MM.1S (cell line): ENCODE measurements at regions not wholly inside any gene's neighbourhood (a gene's known extent, or its start where the extent isn't known, plus 50 kb on each side); places are given as distances from the start of the nearest gene placed in this dataset.

Source experiments
- DNase-seq: peaks from one replicate; pipeline ENCODE4 v3.0.0-alpha.2; 2015
- H2AFZ ChIP-seq: fragments of 300-600 bp; sonication (generic); 2 replicates; pipeline ENCODE4 v1.6.0; 2016; ENCODE audit warnings: antibody characterized with exemption, low read length
- H3F3A ChIP-seq: fragments of 300-600 bp; sonication (generic); 2 replicates; pipeline ENCODE4 v1.6.1; 2016; ENCODE audit warnings: mild to moderate bottlenecking, antibody characterized with exemption, low read length, moderate library complexity, mixed read lengths; ENCODE audit not compliant: insufficient read depth
- H3K27ac ChIP-seq: fragments of 300-600 bp; sonication (generic); 2 replicates; pipeline ENCODE4 v1.5.1; 2016; ENCODE audit warnings: mild to moderate bottlenecking, low read length
- H3K27me3 ChIP-seq: fragments of 300-600 bp; sonication (generic); replicated peaks from 2 replicates; pipeline ENCODE4 v1.6.0; 2016; ENCODE audit warnings: low read length; ENCODE audit not compliant: insufficient read depth
- H3K36me3 ChIP-seq: fragments of 300-600 bp; sonication (generic); replicated peaks from 2 replicates; pipeline ENCODE4 v1.6.1; 2016; ENCODE audit warnings: mild to moderate bottlenecking, low read length, mixed read lengths; ENCODE audit not compliant: insufficient read depth
- H3K4me1 ChIP-seq: fragments of 300-600 bp; sonication (generic); 2 replicates; pipeline ENCODE4 v1.6.1; 2016; ENCODE audit warnings: low read length, mixed read lengths
- H3K4me2 ChIP-seq: fragments of 300-600 bp; sonication (generic); 2 replicates; pipeline ENCODE4 v1.6.0; 2016; ENCODE audit warnings: low read depth, low read length
- H3K4me3 ChIP-seq: fragments of 300-600 bp; sonication (generic); 2 replicates; pipeline ENCODE4 v1.5.1; 2016; ENCODE audit warnings: low read length, mixed read lengths
- H3K79me2 ChIP-seq: fragments of 300-600 bp; sonication (generic); 2 replicates; pipeline ENCODE4 v1.6.1; 2016; ENCODE audit warnings: mixed run types, low read length, mixed read lengths
- H3K9ac ChIP-seq: fragments of 300-600 bp; sonication (generic); 2 replicates; pipeline ENCODE4 v1.6.1; 2016; ENCODE audit warnings: low read length, mixed read lengths
- H3K9me2 ChIP-seq: fragments of 300-600 bp; sonication (generic); replicated peaks from 2 replicates; pipeline ENCODE4 v1.6.1; 2016; ENCODE audit warnings: mild to moderate bottlenecking, low read length, mixed read lengths; ENCODE audit not compliant: insufficient read depth
- H3K9me3 ChIP-seq: fragments of 300-600 bp; sonication (generic); replicated peaks from 2 replicates; pipeline ENCODE4 v1.6.1; 2016; ENCODE audit warnings: mild to moderate bottlenecking, low read length, mixed read lengths; ENCODE audit not compliant: insufficient read depth
- H4K20me1 ChIP-seq: fragments of 300-600 bp; sonication (generic); 2 replicates; pipeline ENCODE4 v1.6.1; 2016; ENCODE audit warnings: mild to moderate bottlenecking, low read length, moderate library complexity, mixed read lengths; ENCODE audit not compliant: insufficient read depth
- CTCF ChIP-seq: fragments of 300-600 bp; sonication (generic); IDR thresholded peaks from 2 replicates; pipeline ENCODE4 v1.5.1; 2016; ENCODE audit warnings: antibody characterized with exemption, low read length, mixed read lengths
- EZH2 ChIP-seq: fragments of 300-600 bp; sonication (generic); optimal IDR thresholded peaks from 2 replicates; pipeline ENCODE3; 2017; ENCODE audit warnings: low read depth, mild to moderate bottlenecking, antibody characterized with exemption, low read length, mixed read lengths
- EZH2phosphoT487 ChIP-seq: fragments of 300-600 bp; sonication (generic); IDR thresholded peaks from 2 replicates; pipeline ENCODE4 v1.6.1; 2018; ENCODE audit warnings: antibody characterized with exemption, low read length

GRCh38 chr2:9126540-9126939 lies 80.1 kb upstream of the ASAP2 start:
- Histone ChIP-seq H3F3A (no peaks in the 10 kb centered on the region), H3K79me2 (no peaks in the 10 kb centered on the region), H3K4me1 (no peaks in the 10 kb centered on the region), H3K9ac (no peak overlapping the region), H3K4me2 (no peak overlapping the region), H3K27me3 (no peaks in the 10 kb centered on the region), H3K9me3 (no peaks in the 10 kb centered on the region), H4K20me1 (no peaks in the 10 kb centered on the region), H2AFZ (no peak overlapping the region), H3K9me2 (no peaks in the 10 kb centered on the region), H3K4me3 (no peak overlapping the region), H3K36me3 (no peaks in the 10 kb centered on the region), H3K27ac (no peak overlapping the region)
- DNase-seq: no peak
- TF ChIP-seq CTCF (no peak), EZH2phosphoT487 (no peak), EZH2 (no peak)

- no peaks in the 10 kb centered on the region for H3F3A ChIP-seq
- no peak for DNase-seq
- no peak overlapping the region for H3K4me3 ChIP-seq
- H3K27me3 ChIP-seq: no peaks in the 10 kb centered on the region
- H3K27ac ChIP-seq: no peak overlapping the region
- no peaks in the 10 kb centered on the region for H3K4me1 ChIP-seq
- TF ChIP-seq EZH2 (no peak), EZH2phosphoT487 (no peak), CTCF (no peak)
- no peaks in the 10 kb centered on the region for H3K9me2 ChIP-seq
- no peak overlapping the region for H3K9ac ChIP-seq
- H3K4me2 ChIP-seq: no peak overlapping the region
- H2AFZ ChIP-seq: no peak overlapping the region
- H3K79me2 ChIP-seq: no peaks in the 10 kb centered on the region
- no peaks in the 10 kb centered on the region for H3K36me3 ChIP-seq
- H4K20me1 ChIP-seq: no peaks in the 10 kb centered on the region
- H3K9me3 ChIP-seq: no peaks in the 10 kb centered on the region
Observed at GRCh38 chr2:9124231-9124741, 82.3 kb upstream of the ASAP2 start.

GRCh38 chr2:9123069-9123468 lies 83.5 kb upstream of the ASAP2 start:
- Histone ChIP-seq H3K9me3 (no peaks in the 10 kb centered on the region), H3K9ac (no peak overlapping the region), H2AFZ (no peak overlapping the region), H3K4me3 (no peak overlapping the region), H3K27me3 (no peaks in the 10 kb centered on the region), H3F3A (no peaks in the 10 kb centered on the region), H3K4me1 (no peaks in the 10 kb centered on the region), H4K20me1 (no peaks in the 10 kb centered on the region), H3K79me2 (no peaks in the 10 kb centered on the region), H3K9me2 (no peaks in the 10 kb centered on the region), H3K36me3 (no peaks in the 10 kb centered on the region), H3K27ac (no peak overlapping the region), H3K4me2 (no peak overlapping the region)
- no peak for TF ChIP-seq EZH2phosphoT487
- no peak for TF ChIP-seq CTCF
- no peak for TF ChIP-seq EZH2
- DNase-seq: no peak
